NCI-H446 (cell line): ENCODE measurements at regions not wholly inside any gene's neighbourhood (a gene's known extent, or its start where the extent isn't known, plus 50 kb on each side); places are given as distances from the start of the nearest gene placed in this dataset.

ENCODE experiments used
- DNase-seq, 2 experiments: peaks; one replicate each; lab custom pipeline; 2025; lab: John Stamatoyannopoulos, UW

DNA sequence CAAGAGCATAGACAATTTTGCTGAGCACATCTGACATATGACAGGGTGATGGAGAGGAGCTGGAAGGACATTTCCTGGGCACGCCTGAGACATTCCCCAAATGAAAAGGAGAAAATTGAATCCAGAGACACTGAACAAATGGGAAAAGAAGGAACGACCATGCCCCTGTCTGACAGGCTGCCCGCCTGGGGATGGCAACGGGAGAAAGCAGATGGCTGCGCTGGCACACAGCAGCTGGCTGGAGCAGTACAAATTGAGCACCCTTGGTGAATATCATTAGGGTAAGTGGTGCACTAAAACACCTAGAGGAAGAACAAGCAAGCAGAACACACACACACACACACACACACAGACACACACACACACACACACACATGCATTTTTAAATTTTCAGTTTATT lies 174.3 kb upstream of the DUSP10 start:
- DNase-seq, result peak in 1 of 2 experiments; percentile 66

DNA sequence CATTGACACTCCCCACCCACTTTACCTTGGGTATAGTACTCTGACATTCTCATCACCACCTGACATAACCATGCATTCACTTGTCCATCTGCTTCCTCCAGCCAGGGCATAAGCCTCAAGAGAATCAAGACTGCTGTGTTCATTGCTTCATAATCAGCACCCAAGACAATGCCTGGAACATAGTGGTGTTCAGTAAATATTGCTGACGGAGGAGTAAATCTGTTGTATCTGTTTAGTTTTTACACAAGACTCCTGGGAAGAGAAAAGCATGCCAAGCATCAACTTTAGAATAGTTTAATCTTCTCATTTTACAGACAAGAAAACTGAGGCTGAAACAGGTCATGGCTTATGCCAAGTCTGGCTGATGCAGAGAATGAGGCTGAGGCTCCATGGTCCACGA lies 173.9 kb upstream of the DUSP10 start:
- no peak for DNase-seq

GRCh38 chr1:221913351-221913892 lies 171.5 kb upstream of the DUSP10 start:
- DNase-seq, result no peak

- DNase-seq, result no peak
Observed at GRCh38 chr1:221912230-221912629, 170.3 kb upstream of the DUSP10 start.

GRCh38 chr1:221911714-221912113 lies 169.8 kb upstream of the DUSP10 start:
- no peak for DNase-seq

DNA sequence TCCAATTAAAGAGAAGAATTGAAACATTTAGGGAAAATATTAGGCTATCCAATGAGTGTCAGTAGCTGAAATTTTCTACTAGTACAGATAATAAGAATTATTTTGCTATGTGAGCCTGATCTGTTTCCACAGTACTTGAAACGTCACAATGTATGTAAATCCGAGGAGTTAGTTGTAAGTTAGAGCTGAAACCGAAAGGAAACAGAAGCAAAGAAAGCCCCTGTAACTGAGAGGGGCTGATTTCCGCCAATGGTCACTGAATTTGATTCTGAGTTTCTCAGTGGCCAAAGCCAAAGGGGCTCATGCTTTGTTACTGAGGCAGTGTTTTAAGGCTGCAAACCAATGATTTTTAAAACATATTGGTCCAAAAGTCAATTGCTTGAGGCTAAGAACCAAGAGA lies 168.3 kb upstream of the DUSP10 start:
- DNase-seq, result no peak

DNA sequence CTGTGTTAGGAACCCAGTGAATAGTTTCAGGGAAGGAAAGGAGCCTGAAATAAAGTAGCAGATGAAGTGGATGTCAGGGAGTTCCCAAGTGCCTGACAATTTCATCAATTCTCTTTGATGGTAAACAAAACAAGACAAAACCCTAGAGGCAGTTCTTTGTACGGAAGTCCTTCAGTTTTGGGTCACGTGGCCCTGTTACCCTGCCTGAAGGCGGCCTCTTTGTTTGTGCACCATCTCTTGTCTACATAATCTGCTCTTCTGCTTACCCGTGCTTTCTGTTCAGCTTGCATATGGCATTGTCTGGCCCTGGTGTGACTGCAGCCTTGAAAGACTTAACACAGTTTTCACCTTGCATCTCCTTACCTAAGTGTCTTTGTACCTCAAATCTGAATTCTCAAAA lies 166.7 kb upstream of the DUSP10 start:
- no peak for DNase-seq

DNA sequence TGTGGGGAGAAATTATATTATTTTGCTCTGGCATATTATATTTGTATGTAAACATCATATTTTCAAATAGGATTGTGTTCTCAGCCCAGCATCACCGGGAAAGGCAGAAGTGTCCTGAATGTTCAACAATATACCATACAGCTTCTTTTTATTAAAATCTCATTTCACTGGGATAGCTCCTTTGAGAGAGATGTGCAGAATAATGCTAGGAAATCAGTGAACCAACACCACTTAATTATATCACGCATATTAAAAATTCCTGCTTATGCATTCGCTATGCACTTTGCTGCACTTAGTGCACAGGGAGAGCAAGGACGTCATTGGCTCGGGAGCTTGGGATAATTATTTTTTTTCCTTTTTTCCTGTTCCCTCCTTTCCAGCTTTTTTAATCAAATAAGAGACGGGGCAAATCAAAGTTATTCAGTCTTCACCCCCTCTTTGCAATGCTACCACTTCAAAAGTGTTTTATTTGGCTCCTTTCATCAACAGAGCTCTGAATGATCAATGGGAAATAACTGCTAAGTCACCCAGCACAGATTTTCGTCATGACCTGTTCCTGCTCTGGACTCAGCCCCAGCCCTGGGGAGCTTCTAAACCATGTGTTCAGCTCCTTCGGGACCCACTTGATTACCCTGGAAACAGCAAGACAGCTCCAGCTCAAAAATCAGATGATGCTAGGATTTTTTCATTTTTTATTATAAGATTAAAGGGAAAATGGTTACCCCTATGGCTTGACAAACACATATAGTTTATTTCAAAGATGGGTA lies 165.5 kb upstream of the DUSP10 start:
- DNase-seq, result no peak

- DNase-seq, result no peak
Observed at GRCh38 chr1:221905802-221906201, 163.9 kb upstream of the DUSP10 start.

DNA sequence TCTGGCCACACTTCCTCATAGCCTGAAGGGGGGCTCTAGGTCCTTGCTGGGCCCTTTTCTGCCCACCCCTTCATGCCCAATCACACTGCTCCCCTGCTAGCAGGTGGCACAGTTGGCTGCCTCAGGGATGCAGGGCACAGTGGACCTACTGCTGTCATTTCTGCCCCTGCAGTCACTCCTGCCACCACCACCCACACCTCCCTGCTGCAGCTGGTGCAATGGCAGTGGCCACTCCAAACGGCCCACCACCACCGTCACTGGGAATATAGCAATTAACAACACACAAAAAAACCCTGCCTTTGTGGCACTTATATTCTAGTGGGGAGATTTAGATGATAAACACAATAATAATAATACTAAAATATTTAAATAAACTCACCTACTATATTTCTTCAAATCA lies 162.4 kb upstream of the DUSP10 start:
- DNase-seq, result no peak

DNA sequence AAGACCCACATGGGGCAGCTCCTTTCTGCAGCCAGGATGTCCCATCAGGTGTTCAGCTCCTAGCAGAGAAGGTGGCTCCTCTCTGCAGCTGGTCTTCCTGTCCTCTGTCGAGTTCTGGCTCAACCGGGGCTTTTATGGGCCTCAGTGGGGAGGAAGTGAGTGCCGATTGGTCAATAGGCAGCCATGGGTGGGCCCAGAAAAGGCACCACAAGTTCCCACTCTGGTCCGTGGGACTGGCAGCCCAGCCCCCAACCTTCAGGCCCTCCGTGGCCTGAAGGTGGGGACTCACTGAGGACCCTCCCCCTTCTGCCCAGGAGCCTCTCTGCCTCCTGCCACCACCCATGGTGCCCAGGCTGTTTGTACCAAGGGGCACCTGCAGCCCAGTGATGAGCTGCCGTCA lies 161.7 kb upstream of the DUSP10 start:
- no peak for DNase-seq

DNA sequence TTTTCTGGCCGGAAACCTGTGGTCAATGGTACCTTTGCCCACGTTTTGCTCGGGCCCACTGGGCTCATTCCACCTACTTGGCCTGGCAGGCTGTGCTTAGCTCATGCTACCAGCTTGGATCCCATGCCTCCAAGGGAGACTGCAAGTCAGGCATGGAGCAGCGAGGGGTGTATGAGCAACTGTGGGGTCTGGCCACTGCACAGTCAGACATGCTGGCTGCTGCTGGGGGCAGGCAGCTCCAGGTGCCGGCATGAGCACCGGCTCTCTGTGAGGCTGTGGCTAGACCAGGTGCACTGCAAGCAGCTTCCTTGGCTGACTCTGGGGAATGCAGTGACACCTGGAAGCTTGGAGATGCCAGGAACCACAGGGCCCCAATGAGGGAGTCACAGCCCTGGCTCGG lies 161.1 kb upstream of the DUSP10 start:
- no peak for DNase-seq

DNA sequence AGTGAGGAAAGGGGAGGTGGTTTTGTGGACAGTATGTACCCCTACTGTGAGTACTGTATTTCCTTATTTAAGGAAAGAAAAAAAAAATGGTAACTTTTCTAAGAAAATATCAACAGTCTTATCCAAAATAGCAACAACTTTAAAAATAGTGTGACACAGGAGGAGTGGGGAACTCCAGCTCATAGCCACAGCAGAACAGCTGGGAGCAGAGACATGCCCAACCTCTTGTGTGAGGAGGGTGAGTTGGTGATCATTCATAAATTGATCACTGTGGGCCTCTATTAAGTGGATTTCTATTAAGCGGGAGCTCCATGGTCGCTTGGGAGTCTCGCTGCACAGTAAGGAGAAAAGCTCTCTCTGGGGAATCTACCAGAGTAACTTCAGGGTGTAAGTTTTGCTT lies 158.8 kb upstream of the DUSP10 start:
- DNase-seq, result no peak

DNA sequence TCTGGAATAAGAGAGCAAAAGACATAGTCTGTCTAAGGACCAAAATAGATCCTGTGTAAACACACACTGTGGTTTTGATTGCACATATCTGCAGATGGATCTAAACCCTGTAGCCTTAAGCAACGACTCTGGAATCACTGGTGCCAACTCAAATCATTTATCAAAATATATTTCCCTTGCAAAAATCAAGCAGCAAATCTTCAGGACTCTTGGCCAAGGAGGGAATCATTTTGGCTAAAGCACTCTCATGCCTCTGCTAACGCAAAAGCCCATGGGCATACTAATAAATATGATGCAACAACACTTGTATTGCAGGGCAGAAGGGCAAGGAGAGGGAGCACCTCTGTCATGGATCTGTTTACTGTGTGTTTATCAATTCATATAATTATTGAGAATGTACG lies 155.4 kb upstream of the DUSP10 start:
- no peak for DNase-seq

- no peak for DNase-seq
Observed at GRCh38 chr1:221892301-221892830, 150.5 kb upstream of the DUSP10 start.

GRCh38 chr1:221891708-221892107 lies 149.8 kb upstream of the DUSP10 start:
- no peak for DNase-seq

- DNase-seq, result no peak
Observed at GRCh38 chr1:221888801-221889200, 146.9 kb upstream of the DUSP10 start.

DNA sequence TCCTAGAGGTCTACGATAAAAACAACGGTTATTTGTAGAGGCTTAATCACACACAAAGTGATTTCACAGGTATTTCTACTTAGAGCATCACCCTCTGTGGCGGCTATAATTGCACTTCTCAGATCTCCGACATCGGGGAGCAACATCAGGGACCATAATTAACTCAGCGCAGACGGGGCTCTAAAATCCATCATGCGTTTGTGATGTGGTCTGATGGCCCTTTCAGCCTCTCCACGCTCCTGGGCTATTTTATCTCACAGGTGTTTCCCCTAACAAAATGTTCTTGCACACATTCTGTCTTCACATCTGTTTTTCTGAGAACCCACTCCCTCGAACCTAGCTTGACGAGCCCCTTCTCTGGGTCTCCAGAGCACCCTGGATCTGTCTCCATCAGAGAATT lies 146.3 kb upstream of the DUSP10 start:
- no peak for DNase-seq

GRCh38 chr1:221887758-221888157 lies 145.9 kb upstream of the DUSP10 start:
- DNase-seq, result no peak

DNA sequence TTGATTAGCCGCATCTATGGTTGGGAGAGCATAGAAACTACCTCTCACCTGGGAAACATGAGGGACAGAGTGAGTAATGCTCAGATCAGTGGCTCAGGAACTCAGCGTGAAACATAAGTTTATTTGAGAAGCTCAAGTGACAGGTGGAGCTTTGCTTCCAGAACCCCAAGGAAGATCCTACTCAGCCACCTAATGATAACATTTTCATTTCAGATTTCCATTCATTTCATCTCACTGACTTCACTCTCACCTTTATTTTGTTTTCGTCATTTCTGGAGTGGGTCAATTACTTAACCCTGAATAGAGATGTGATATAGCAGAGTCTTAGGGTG lies 145.5 kb upstream of the DUSP10 start:
- no peak for DNase-seq

- peak in 1 of 2 experiments; percentile 27 for DNase-seq
Observed at GRCh38 chr1:221886743-221887414, 145.0 kb upstream of the DUSP10 start.

GRCh38 chr1:221886311-221886710 lies 144.4 kb upstream of the DUSP10 start:
- DNase-seq, result no peak

DNA sequence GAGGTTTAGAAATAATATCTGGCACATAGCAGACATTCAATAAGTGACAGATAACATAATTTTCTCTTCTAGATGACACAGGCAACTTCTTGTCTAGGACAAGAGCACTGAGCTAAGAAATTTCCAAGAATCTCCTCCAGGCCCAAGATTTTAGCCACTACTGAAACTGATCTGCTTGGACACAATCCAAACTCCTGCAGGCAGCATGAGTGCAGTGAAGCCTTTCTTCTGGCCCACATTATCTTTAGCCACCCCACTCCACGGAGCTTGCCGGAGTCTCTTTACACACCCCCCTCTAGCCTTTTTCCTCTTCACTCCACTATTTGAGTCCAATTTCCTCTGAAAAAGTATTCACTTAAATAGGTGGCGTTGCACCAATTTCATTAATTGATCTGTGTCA lies 142.9 kb upstream of the DUSP10 start:
- DNase-seq, result peak in 1 of 2 experiments; percentile 13
